Neural progenitor cell (in vitro differentiated cells): ENCODE measurements at regions not wholly inside any gene's neighbourhood (a gene's known extent, or its start where the extent isn't known, plus 50 kb on each side); places are given as distances from the start of the nearest gene placed in this dataset.

Experiments used
- DNase-seq: peaks from one replicate; pipeline ENCODE4 v3.0.0-alpha.2; 2016; ENCODE audit warnings: low spot score
- H2AFZ ChIP-seq: fragments of 200-600 bp; sonication (generic); replicated peaks from 2 replicates; pipeline ENCODE4 v1.6.1; 2016; ENCODE audit warnings: antibody characterized with exemption
- H3F3A ChIP-seq: fragments of 200-600 bp; sonication (generic); 2 replicates; pipeline ENCODE4 v1.6.1; 2016; ENCODE audit warnings: antibody characterized with exemption, low read depth
- H3K27ac ChIP-seq: fragments of 200-600 bp; sonication (generic); 2 replicates; pipeline ENCODE4 v1.5.1; 2016; ENCODE audit warnings: mild to moderate bottlenecking
- H3K27me3 ChIP-seq: fragments of 200-600 bp; sonication (generic); 2 replicates; pipeline ENCODE4 v1.6.1; 2016; ENCODE audit warnings: mild to moderate bottlenecking, moderate library complexity
- H3K36me3 ChIP-seq: fragments of 200-600 bp; sonication (generic); 2 replicates; pipeline ENCODE4 v1.5.1; 2016
- H3K4me1 ChIP-seq: fragments of 200-600 bp; sonication (generic); 2 replicates; pipeline ENCODE4 v1.6.1; 2016; ENCODE audit warnings: mixed run types
- H3K4me2 ChIP-seq: fragments of 200-600 bp; sonication (generic); 2 replicates; pipeline ENCODE4 v1.6.1; 2016
- H3K4me3 ChIP-seq: fragments of 200-600 bp; sonication (generic); 2 replicates; pipeline ENCODE4 v1.5.1; 2016
- H3K79me2 ChIP-seq: fragments of 200-600 bp; sonication (generic); 2 replicates; pipeline ENCODE4 v1.6.1; 2016; ENCODE audit warnings: low read depth
- H3K9ac ChIP-seq: fragments of 200-600 bp; sonication (generic); 2 replicates; pipeline ENCODE4 v1.6.1; 2016
- H3K9me3 ChIP-seq: fragments of 200-600 bp; sonication (generic); 2 replicates; pipeline ENCODE4 v1.5.1; 2016; ENCODE audit warnings: low read depth
- H4K20me1 ChIP-seq: fragments of 200-600 bp; sonication (generic); 2 replicates; pipeline ENCODE4 v1.6.1; 2016; ENCODE audit warnings: low read depth
- H3K27ac Mint-ChIP-seq: 3 replicates; pipeline ENCODE4 v1.8.0; 2021; ENCODE audit warnings: mixed read lengths
- H3K27me3 Mint-ChIP-seq: 2 replicates; pipeline ENCODE4 v1.8.0; 2022; ENCODE audit warnings: low read depth, mild to moderate bottlenecking, inconsistent platforms, moderate library complexity, mixed read lengths; ENCODE audit not compliant: insufficient read depth
- H3K36me3 Mint-ChIP-seq: 3 replicates; pipeline ENCODE4 v1.8.0; 2021; ENCODE audit warnings: mixed read lengths
- H3K4me1 Mint-ChIP-seq: 3 replicates; pipeline ENCODE4 v1.8.0; 2021; ENCODE audit warnings: mixed read lengths
- H3K4me3 Mint-ChIP-seq: 3 replicates; pipeline ENCODE4 v1.8.0; 2021; ENCODE audit warnings: mild to moderate bottlenecking, moderate library complexity, mixed read lengths
- H3K9me3 Mint-ChIP-seq: 3 replicates; pipeline ENCODE4 v1.8.0; 2020; ENCODE audit warnings: mixed read lengths
- CTCF ChIP-seq: fragments of 200-600 bp; sonication (generic); IDR thresholded peaks from 2 replicates; pipeline ENCODE4 v1.5.1; 2017; ENCODE audit warnings: antibody characterized with exemption, mild to moderate bottlenecking
- EZH2 ChIP-seq: fragments of 200-600 bp; sonication (generic); IDR thresholded peaks from 2 replicates; pipeline ENCODE4 v1.6.1; 2017; ENCODE audit warnings: antibody characterized with exemption, mild to moderate bottlenecking, moderate library complexity
- EZH2phosphoT487 ChIP-seq: fragments of 200-600 bp; sonication (generic); IDR thresholded peaks from 2 replicates; pipeline ENCODE4 v1.6.1; 2017; ENCODE audit warnings: antibody characterized with exemption

GRCh38 chr16:51049678-51050376 lies 101.2 kb downstream of the SALL1 start:
- Histone ChIP-seq H3K4me2 (no peak overlapping the region), H4K20me1 (no peaks in the 10 kb centered on the region), H3K79me2 (no peaks in the 10 kb centered on the region), H3K27me3 (no peaks in the 10 kb centered on the region), H3K9me3 (no peaks in the 10 kb centered on the region), H3K4me1 (peaks cover 8% of the 10 kb centered on the region), H3K36me3 (no peaks in the 10 kb centered on the region), H3K9ac (no peak overlapping the region), H3K4me3 (no peak overlapping the region), H3K27ac (no peak overlapping the region), H2AFZ (no peak overlapping the region), H3F3A (no peaks in the 10 kb centered on the region)
- TF ChIP-seq EZH2phosphoT487: no peak
- TF ChIP-seq EZH2: no peak
- TF ChIP-seq CTCF: peak; percentile 40
- no peak overlapping the region for H3K4me3 Mint-ChIP-seq
- H3K4me1 Mint-ChIP-seq: peaks cover 13% of the 10 kb centered on the region
- DNase-seq: no peak
- H3K36me3 Mint-ChIP-seq: no peaks in the 10 kb centered on the region
- peaks cover 4% of the 10 kb centered on the region for H3K9me3 Mint-ChIP-seq
- peaks cover 4% of the 10 kb centered on the region for H3K27me3 Mint-ChIP-seq
- H3K27ac Mint-ChIP-seq: no peak overlapping the region

GRCh38 chr16:51049276-51049675 lies 101.8 kb downstream of the SALL1 start:
- Histone ChIP-seq H3K4me3 (no peak overlapping the region), H3K36me3 (no peaks in the 10 kb centered on the region), H3K9ac (no peak overlapping the region), H3K9me3 (no peaks in the 10 kb centered on the region), H3K27ac (no peak overlapping the region), H3K79me2 (no peaks in the 10 kb centered on the region), H3K4me2 (no peak overlapping the region), H3K27me3 (no peaks in the 10 kb centered on the region), H3F3A (no peaks in the 10 kb centered on the region), H2AFZ (no peak overlapping the region), H3K4me1 (peaks cover 8% of the 10 kb centered on the region), H4K20me1 (no peaks in the 10 kb centered on the region)
- Mint-ChIP-seq H3K9me3 (peaks cover 4% of the 10 kb centered on the region), H3K36me3 (no peaks in the 10 kb centered on the region), H3K4me1 (peaks cover 15% of the 10 kb centered on the region), H3K27me3 (peaks cover 1% of the 10 kb centered on the region), H3K27ac (no peak overlapping the region), H3K4me3 (no peak overlapping the region)
- DNase-seq: no peak
- TF ChIP-seq CTCF: no peak
- no peak for TF ChIP-seq EZH2
- TF ChIP-seq EZH2phosphoT487: no peak

- Mint-ChIP-seq H3K9me3 (peaks cover 2% of the 10 kb centered on the region), H3K36me3 (no peaks in the 10 kb centered on the region), H3K27ac (no peak overlapping the region), H3K4me1 (peaks cover 20% of the 10 kb centered on the region), H3K4me3 (no peak overlapping the region), H3K27me3 (no peaks in the 10 kb centered on the region)
- Histone ChIP-seq H4K20me1 (no peaks in the 10 kb centered on the region), H3K4me1 (peaks cover 8% of the 10 kb centered on the region), H3K27ac (no peak overlapping the region), H3K27me3 (no peaks in the 10 kb centered on the region), H2AFZ (no peak overlapping the region), H3K4me3 (no peak overlapping the region), H3K9ac (no peak overlapping the region), H3K36me3 (no peaks in the 10 kb centered on the region), H3K4me2 (no peak overlapping the region), H3F3A (no peaks in the 10 kb centered on the region), H3K9me3 (no peaks in the 10 kb centered on the region), H3K79me2 (no peaks in the 10 kb centered on the region)
- TF ChIP-seq EZH2 (no peak), EZH2phosphoT487 (no peak), CTCF (no peak)
- DNase-seq: no peak
These were observed 102.5 kb downstream of the SALL1 start for GRCh38 chr16:51048544-51048943.
